H1 (cell line): ENCODE measurements at regions not wholly inside any gene's neighbourhood (a gene's known extent, or its start where the extent isn't known, plus 50 kb on each side); places are given as distances from the start of the nearest gene placed in this dataset.

Source experiments
- CTCF ChIA-PET: fragments of 300-600 bp; sonication (Branson Sonifier 250); formaldehyde crosslinking; loops from one replicate; lab custom pipeline; 2021; ENCODE audit not compliant: partially characterized antibody; lab: Charles Lee
- POLR2A ChIA-PET: fragments of 300-600 bp; sonication (Branson Sonifier 250); formaldehyde crosslinking; loops from one replicate; lab custom pipeline; 2021; ENCODE audit warnings: inconsistent platforms; ENCODE audit not compliant: partially characterized antibody; lab: Charles Lee
- DNase-seq, 2 experiments: peaks; one replicate each; pipeline versions ENCODE4 v3.0.0 to v3.0.0-alpha.2; 2010 to 2022; ENCODE audit warnings: low spot score in 2 of 2, low read depth in 1 of 2, mixed read lengths in 1 of 2
- FAIRE-seq: peaks from 2 replicates; lab custom pipeline; 2011; peaks lifted over from hg19 to GRCh38; lab: Jason Lieb, UNC
- H2AFZ ChIP-seq: 2 replicates; pipeline ENCODE4 v1.8.1; 2012; ENCODE audit warnings: low read length, inconsistent platforms
- H2AK5ac ChIP-seq: 2 replicates; pipeline ENCODE4 v1.6.1; 2013; ENCODE audit warnings: low read depth, low read length
- H2BK120ac ChIP-seq: replicated peaks from 2 replicates; pipeline ENCODE3; 2013; ENCODE audit warnings: low read depth, low read length, inconsistent platforms
- H2BK12ac ChIP-seq: 2 replicates; pipeline ENCODE4 v1.6.1; 2013; ENCODE audit warnings: low read depth, low read length
- H2BK15ac ChIP-seq: 2 replicates; pipeline ENCODE4 v1.6.1; 2013; ENCODE audit warnings: low read length
- H2BK20ac ChIP-seq: 2 replicates; pipeline ENCODE4 v1.6.1; 2013; ENCODE audit warnings: low read length
- H2BK5ac ChIP-seq: 2 replicates; pipeline ENCODE4 v1.6.1; 2013; ENCODE audit warnings: low read depth, low read length
- H3K14ac ChIP-seq: 2 replicates; pipeline ENCODE4 v1.6.1; 2013; ENCODE audit warnings: inconsistent platforms; ENCODE audit not compliant: insufficient read length
- H3K18ac ChIP-seq: 2 replicates; pipeline ENCODE4 v1.6.1; 2013; ENCODE audit warnings: low read length; ENCODE audit errors: extremely low read depth
- H3K23ac ChIP-seq: 2 replicates; pipeline ENCODE4 v1.6.1; 2013; ENCODE audit warnings: inconsistent platforms; ENCODE audit not compliant: insufficient read length
- H3K23me2 ChIP-seq: 2 replicates; pipeline ENCODE4 v1.6.1; 2013; ENCODE audit warnings: low read depth, low read length
- H3K27ac ChIP-seq: 2 replicates; pipeline ENCODE4 v1.6.1; 2011; ENCODE audit warnings: low read depth, low read length, inconsistent platforms
- H3K27me3 ChIP-seq, 4 experiments: replicated peaks in 1 of 4; 1 replicate in 1 of 4; 2 replicates in 3 of 4; pipeline versions ENCODE4 v1.6.1 to v1.8.1; 2011 to 2013; ENCODE audit warnings: low read length in 3 of 4, mild to moderate bottlenecking in 3 of 4, inconsistent platforms in 2 of 4, mixed read lengths in 2 of 4, moderate library complexity in 1 of 4; ENCODE audit not compliant: control insufficient read depth in 3 of 4, insufficient read depth in 3 of 4; ENCODE audit errors: extremely low read depth in 1 of 4
- H3K36me3 ChIP-seq, 4 experiments: 2 replicates each; pipeline versions ENCODE4 v1.6.1 to v1.8.1; 2011 to 2013; ENCODE audit warnings: mild to moderate bottlenecking in 4 of 4, low read length in 3 of 4, moderate library complexity in 2 of 4, control low read depth in 1 of 4, inconsistent platforms in 1 of 4; ENCODE audit not compliant: insufficient read depth in 4 of 4, control insufficient read depth in 2 of 4
- H3K4ac ChIP-seq: replicated peaks from 2 replicates; pipeline ENCODE3; 2013; ENCODE audit warnings: low read length, low read depth, mixed read lengths, inconsistent platforms; ENCODE audit not compliant: insufficient read length
- H3K4me1 ChIP-seq, 4 experiments: replicated peaks in 1 of 4; 1 replicate in 1 of 4; 2 replicates in 3 of 4; pipeline versions ENCODE4 v1.6.1 to v1.8.1; 2011 to 2013; ENCODE audit warnings: low read length in 3 of 4, inconsistent platforms in 2 of 4, mixed read lengths in 1 of 4; ENCODE audit not compliant: insufficient read depth in 4 of 4, control insufficient read depth in 3 of 4
- H3K4me2 ChIP-seq, 2 experiments: 2 replicates each; pipeline versions ENCODE4 v1.6.1 to v1.8.1; 2011 to 2013; ENCODE audit warnings: low read depth in 2 of 2, low read length in 2 of 2, control low read depth in 1 of 2, inconsistent platforms in 1 of 2, mild to moderate bottlenecking in 1 of 2; ENCODE audit not compliant: insufficient read depth in 1 of 2
- H3K4me3 ChIP-seq, 4 experiments: fragments of 200-600, 300-600 bp in 1 of 4; sonication (generic), shearing (Covaris generic), sonication (Bioruptor Twin) in 1 of 4; 2 replicates each; pipeline versions ENCODE4 v1.5.1 to v1.8.1; 2011 to 2016; ENCODE audit warnings: low read length in 4 of 4, low read depth in 3 of 4, control low read depth in 2 of 4, inconsistent platforms in 2 of 4, mild to moderate bottlenecking in 2 of 4, mixed read lengths in 1 of 4, moderate library complexity in 1 of 4; ENCODE audit not compliant: insufficient read depth in 2 of 4; ENCODE audit errors: extremely low read depth in 1 of 4
- H3K56ac ChIP-seq: replicated peaks from 2 replicates; pipeline ENCODE3; 2013; ENCODE audit warnings: low read depth, mild to moderate bottlenecking, mixed read lengths, low read length, inconsistent platforms; ENCODE audit not compliant: insufficient read length
- H3K79me1 ChIP-seq: 2 replicates; pipeline ENCODE4 v1.6.1; 2013; ENCODE audit warnings: low read depth, low read length, control low read depth
- H3K79me2 ChIP-seq, 2 experiments: 2 replicates each; pipeline versions ENCODE4 v1.6.1 to v1.8.1; 2012 to 2013; ENCODE audit warnings: low read length in 2 of 2, mild to moderate bottlenecking in 2 of 2, inconsistent platforms in 1 of 2; ENCODE audit not compliant: insufficient read depth in 2 of 2, control insufficient read depth in 1 of 2
- H3K9ac ChIP-seq, 4 experiments: replicated peaks in 1 of 4; 1 replicate in 1 of 4; 2 replicates in 3 of 4; pipeline versions ENCODE4 v1.6.1 to v1.8.1; 2011 to 2013; ENCODE audit warnings: low read depth in 3 of 4, low read length in 3 of 4, control low read depth in 2 of 4, mild to moderate bottlenecking in 2 of 4, moderate library complexity in 2 of 4, inconsistent platforms in 1 of 4; ENCODE audit errors: extremely low read depth in 1 of 4
- H3K9me3 ChIP-seq, 2 experiments: 2 replicates each; pipeline versions ENCODE4 v1.6.1 to v1.8.1; 2012 to 2013; ENCODE audit warnings: mild to moderate bottlenecking in 2 of 2, moderate library complexity in 2 of 2, control low read depth in 1 of 2, inconsistent platforms in 1 of 2, low read depth in 1 of 2, low read length in 1 of 2, mixed read lengths in 1 of 2; ENCODE audit not compliant: insufficient read depth in 2 of 2
- H4K20me1 ChIP-seq, 2 experiments: replicated peaks in 1 of 2; 2 replicates each; pipeline versions ENCODE3 to v1.8.1; 2011 to 2013; ENCODE audit warnings: inconsistent platforms in 2 of 2, low read length in 2 of 2, mild to moderate bottlenecking in 1 of 2; ENCODE audit not compliant: insufficient read depth in 2 of 2, control insufficient read depth in 1 of 2
- H4K5ac ChIP-seq: 2 replicates; pipeline ENCODE4 v1.6.1; 2013; ENCODE audit warnings: low read length, low read depth, mixed read lengths, inconsistent platforms; ENCODE audit not compliant: insufficient read length
- H4K8ac ChIP-seq: 2 replicates; pipeline ENCODE4 v1.8.0; 2013; ENCODE audit warnings: mild to moderate bottlenecking, moderate library complexity, low read length, inconsistent platforms; ENCODE audit not compliant: insufficient read depth; ENCODE audit errors: extremely low read depth
- H4K91ac ChIP-seq: replicated peaks from 2 replicates; pipeline ENCODE3; 2013; ENCODE audit warnings: low read length, mixed read lengths, inconsistent platforms; ENCODE audit not compliant: insufficient read length
- BACH1 ChIP-seq: IDR thresholded peaks from 2 replicates; pipeline ENCODE4 v1.6.1; 2012; ENCODE audit warnings: low read length, improper control_type of control experiment
- CBX5 ChIP-seq: fragments of 300-800, 300-1000 bp; sonication (generic); IDR thresholded peaks from 2 replicates; pipeline ENCODE4 v1.7.1; 2016; ENCODE audit warnings: antibody characterized with exemption, low read length, low read depth
- CHD2 ChIP-seq: IDR thresholded peaks from 2 replicates; pipeline ENCODE4 v1.6.1; 2012; ENCODE audit warnings: low read length, improper control_type of control experiment
- EGR1 ChIP-seq: IDR thresholded peaks from 2 replicates; pipeline ENCODE4 v1.6.1; 2011; ENCODE audit warnings: low read depth, low read length, borderline replicate concordance
- KDM1A ChIP-seq: fragments of 200-600, 300-600 bp; sonication (generic); IDR thresholded peaks from 2 replicates; pipeline ENCODE4 v1.7.1; 2016; ENCODE audit warnings: mild to moderate bottlenecking, low read length, borderline replicate concordance
- NRF1 ChIP-seq: IDR thresholded peaks from 2 replicates; pipeline ENCODE4 v1.6.1; 2011; ENCODE audit warnings: mild to moderate bottlenecking, low read depth, low read length, improper control_type of control experiment
- POLR2AphosphoS5 ChIP-seq: IDR thresholded peaks from 2 replicates; pipeline ENCODE4 v1.6.1; 2011; ENCODE audit warnings: low read depth, low read length
- POU5F1 ChIP-seq: IDR thresholded peaks from 2 replicates; pipeline ENCODE4 v1.6.1; 2011; ENCODE audit warnings: low read depth, mild to moderate bottlenecking, low read length, moderate library complexity
- TBP ChIP-seq: IDR thresholded peaks from 2 replicates; pipeline ENCODE4 v1.6.1; 2011; ENCODE audit warnings: low read depth, low read length, improper control_type of control experiment
- TEAD4 ChIP-seq: IDR thresholded peaks from 2 replicates; pipeline ENCODE4 v1.6.1; 2012; ENCODE audit warnings: low read depth, low read length, inconsistent platforms, mixed read lengths
- YY1 ChIP-seq: IDR thresholded peaks from 2 replicates; pipeline ENCODE4 v1.6.1; 2011; ENCODE audit warnings: low read depth, mild to moderate bottlenecking, low read length
- WGBS, 2 experiments: shearing (Covaris generic) in 1 of 2; methylation state at CpG; one replicate each; pipeline versions ENCODE4 v1.1.6 to v1.1.7; 2013 to 2015; ENCODE audit warnings: low lambda C conversion rate in 2 of 2, mixed read lengths in 2 of 2, inconsistent platforms in 1 of 2, low coverage in 1 of 2, missing lambda C conversion rate in 1 of 2; ENCODE audit not compliant: insufficient replicate concordance in 2 of 2, insufficient coverage in 1 of 2, insufficient read length in 1 of 2; ENCODE audit errors: extremely low coverage in 1 of 2, missing lambda C conversion rate in 1 of 2; 5-methylcytosine and 5-hydroxymethylcytosine counted together
- TF ChIP-seq, protein P1 (sequence below): IDR thresholded peaks from 2 replicates; pipeline ENCODE4 v1.6.1; 2011; ENCODE audit warnings: low read depth, mild to moderate bottlenecking, low read length; ENCODE audit not compliant: insufficient read depth

DNA sequence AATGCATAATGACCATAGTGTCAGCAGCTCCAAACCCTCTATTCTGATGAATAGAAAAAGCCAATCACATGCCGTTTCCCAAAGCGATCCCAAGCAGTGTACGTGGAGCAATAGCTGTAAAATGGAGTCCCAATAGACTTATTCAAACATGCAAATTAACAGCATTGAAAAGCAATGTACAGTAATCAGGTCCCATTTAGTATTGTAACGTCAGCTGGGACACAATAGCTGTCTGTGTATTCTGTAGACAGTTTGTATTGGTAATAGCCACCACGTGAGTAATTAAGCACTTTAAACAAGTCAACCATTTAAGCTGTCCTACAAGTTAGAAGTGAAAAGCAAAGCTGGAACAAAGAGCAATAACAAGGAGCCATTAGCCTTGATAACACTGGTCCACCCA lies 698.2 kb downstream of the PCDH17 start:
- no peaks in the 10 kb centered on the region for H3K9me3 ChIP-seq
- H2AFZ ChIP-seq: no peak overlapping the region
- H3K56ac ChIP-seq: no peak overlapping the region
- H4K5ac ChIP-seq: no peak overlapping the region
- no peak overlapping the region for H2BK120ac ChIP-seq
- no peak for FAIRE-seq
- H2BK15ac ChIP-seq: no peak overlapping the region
- H3K4me1 ChIP-seq: no peaks in the 10 kb centered on the region
- WGBS, 2 experiments: 96% methylated on average over 5 of the region's 5 CpGs; no CpG with 5 or more reads in 1 of the 2 experiments
- no peak overlapping the region for H3K4me2 ChIP-seq
- no peak overlapping the region for H3K9ac ChIP-seq
- H2AK5ac ChIP-seq: no peak overlapping the region
- CTCF ChIA-PET: no interaction called here
- no peak overlapping the region for H4K91ac ChIP-seq
- TF ChIP-seq CBX5 (no peak), KDM1A (no peak), TEAD4 (no peak), POLR2AphosphoS5 (no peak), POU5F1 (no peak), NRF1 (no peak), BACH1 (no peak), EGR1 (no peak), TBP (no peak), YY1 (no peak), CHD2 (no peak)
- TF ChIP-seq, protein P1, sequence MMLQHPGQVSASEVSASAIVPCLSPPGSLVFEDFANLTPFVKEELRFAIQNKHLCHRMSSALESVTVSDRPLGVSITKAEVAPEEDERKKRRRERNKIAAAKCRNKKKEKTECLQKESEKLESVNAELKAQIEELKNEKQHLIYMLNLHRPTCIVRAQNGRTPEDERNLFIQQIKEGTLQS: no peak
- TF ChIP-seq, all 59 proteins: peak for 0
- no peak overlapping the region for H2BK20ac ChIP-seq
- no peak overlapping the region for H3K14ac ChIP-seq
- DNase-seq: no peak
- no peaks in the 10 kb centered on the region for H3K27me3 ChIP-seq
- POLR2A ChIA-PET: no interaction called here
- no peaks in the 10 kb centered on the region for H3K36me3 ChIP-seq
- H3K18ac ChIP-seq: no peak overlapping the region
- H2BK5ac ChIP-seq: no peak overlapping the region
- H3K23ac ChIP-seq: no peak overlapping the region
- H3K79me1 ChIP-seq: no peaks in the 10 kb centered on the region
- H3K23me2 ChIP-seq: no peaks in the 10 kb centered on the region
- no peaks in the 10 kb centered on the region for H4K20me1 ChIP-seq
- no peak overlapping the region for H4K8ac ChIP-seq
- H3K4ac ChIP-seq: no peak overlapping the region
- H3K79me2 ChIP-seq: no peaks in the 10 kb centered on the region
- no peak overlapping the region for H2BK12ac ChIP-seq
- H3K27ac ChIP-seq: no peak overlapping the region
- no peak overlapping the region for H3K4me3 ChIP-seq
